SIG-M5 (cell line): ENCODE measurements at regions not wholly inside any gene's neighbourhood (a gene's known extent, or its start where the extent isn't known, plus 50 kb on each side); places are given as distances from the start of the nearest gene placed in this dataset.
"Not testable (repeated sequence)": the region's sequence is repeated elsewhere in the genome, so short reads cannot be mapped to it uniquely, and the experiment has no call there.

ENCODE experiments used
- DNase-seq: peaks from one replicate; lab custom pipeline; 2025; lab: John Stamatoyannopoulos, UW

- no peak for DNase-seq
Measured at GRCh38 chr12:4822572-4822971, 87.1 kb upstream of the KCNA1 start.

- DNase-seq, result no peak
Measured at GRCh38 chr12:4824380-4824779, 85.3 kb upstream of the KCNA1 start.

- no peak for DNase-seq
Measured at GRCh38 chr12:4825011-4825858, 84.5 kb upstream of the KCNA1 start.

GRCh38 chr12:4826909-4827308 is 82.8 kb upstream of the KCNA1 start:
- DNase-seq, result no peak

GRCh38 chr12:4828176-4828575 is 81.5 kb upstream of the KCNA1 start:
- no peak for DNase-seq

- DNase-seq, result no peak
Measured at GRCh38 chr12:4829161-4829792, 80.4 kb upstream of the KCNA1 start.

- no peak for DNase-seq
Measured at GRCh38 chr12:4829793-4830162, 79.9 kb upstream of the KCNA1 start.

- no peak for DNase-seq
Measured at GRCh38 chr12:4830556-4831210, 79.0 kb upstream of the KCNA1 start.

GRCh38 chr12:4833053-4833452 is 76.7 kb upstream of the KCNA1 start:
- no peak for DNase-seq

- DNase-seq, result no peak
Measured at GRCh38 chr12:4833524-4833923, 76.2 kb upstream of the KCNA1 start.

GRCh38 chr12:4842401-4842800 is 67.3 kb upstream of the KCNA1 start:
- DNase-seq, result not testable (repeated sequence)

- DNase-seq, result no peak
Measured at GRCh38 chr12:4843907-4844306, 65.8 kb upstream of the KCNA1 start.

- no peak for DNase-seq
Measured at GRCh38 chr12:4847713-4848112, 62.0 kb upstream of the KCNA1 start.

- no peak for DNase-seq
Measured at GRCh38 chr12:4849115-4849541, 60.6 kb upstream of the KCNA1 start.

GRCh38 chr12:4849795-4850345 is 59.8 kb upstream of the KCNA1 start:
- DNase-seq, result no peak

- DNase-seq, result no peak
Measured at GRCh38 chr12:4850857-4851380, 58.8 kb upstream of the KCNA1 start.

GRCh38 chr12:4852308-4852707 is 57.4 kb upstream of the KCNA1 start:
- no peak for DNase-seq

GRCh38 chr12:4852911-4853310 is 56.8 kb upstream of the KCNA1 start:
- DNase-seq, result no peak

- peak; percentile 32 for DNase-seq
Measured at GRCh38 chr12:4855121-4855924, 54.4 kb upstream of the KCNA1 start.

- DNase-seq, result no peak
Measured at GRCh38 chr12:4856596-4856995, 53.1 kb upstream of the KCNA1 start.

GRCh38 chr12:4857472-4858291 is 52.0 kb upstream of the KCNA1 start:
- peak; percentile 16 for DNase-seq
